ENCODE measurements at regions not wholly inside any gene's neighbourhood (a gene's known extent, or its start where the extent isn't known, plus 50 kb on each side); places are given as distances from the start of the nearest gene placed in this dataset.

DNA sequence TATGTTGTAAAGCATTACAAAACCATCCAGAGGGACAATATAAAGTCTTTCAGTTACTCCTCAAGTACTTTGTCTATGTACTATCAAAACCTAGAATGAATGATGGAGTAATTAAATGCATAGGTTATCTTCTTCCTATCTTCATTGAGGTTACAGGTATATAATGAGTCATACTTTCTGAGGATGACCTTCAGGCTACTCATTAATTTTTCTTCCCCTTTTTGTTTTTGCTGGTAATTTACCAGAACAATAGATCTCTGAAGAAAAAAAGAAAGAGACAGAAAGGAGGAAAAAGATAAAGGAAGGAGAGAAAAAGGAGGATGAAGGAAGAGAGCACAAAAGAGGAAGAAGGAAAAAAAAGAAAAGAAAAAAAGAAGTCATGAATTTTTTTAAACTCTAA, 398.4 kb downstream of the TBC1D32 start:
- TF ChIP-seq CTCF (conservative IDR thresholded peaks at IDR 0.05) (no peak), ZFX (IDR thresholded peaks at IDR 0.05) (no peak)

All from C4-2B (cell line).